GDM1 (cell line): ENCODE measurements at regions not wholly inside any gene's neighbourhood (a gene's known extent, or its start where the extent isn't known, plus 50 kb on each side); places are given as distances from the start of the nearest gene placed in this dataset.

ENCODE experiments used
- DNase-seq: peaks from one replicate; lab custom pipeline; 2025; lab: John Stamatoyannopoulos, UW

GRCh38 chr12:107474099-107474498, 211.5 kb upstream of the PWP1 start:
- DNase-seq: no peak

DNA sequence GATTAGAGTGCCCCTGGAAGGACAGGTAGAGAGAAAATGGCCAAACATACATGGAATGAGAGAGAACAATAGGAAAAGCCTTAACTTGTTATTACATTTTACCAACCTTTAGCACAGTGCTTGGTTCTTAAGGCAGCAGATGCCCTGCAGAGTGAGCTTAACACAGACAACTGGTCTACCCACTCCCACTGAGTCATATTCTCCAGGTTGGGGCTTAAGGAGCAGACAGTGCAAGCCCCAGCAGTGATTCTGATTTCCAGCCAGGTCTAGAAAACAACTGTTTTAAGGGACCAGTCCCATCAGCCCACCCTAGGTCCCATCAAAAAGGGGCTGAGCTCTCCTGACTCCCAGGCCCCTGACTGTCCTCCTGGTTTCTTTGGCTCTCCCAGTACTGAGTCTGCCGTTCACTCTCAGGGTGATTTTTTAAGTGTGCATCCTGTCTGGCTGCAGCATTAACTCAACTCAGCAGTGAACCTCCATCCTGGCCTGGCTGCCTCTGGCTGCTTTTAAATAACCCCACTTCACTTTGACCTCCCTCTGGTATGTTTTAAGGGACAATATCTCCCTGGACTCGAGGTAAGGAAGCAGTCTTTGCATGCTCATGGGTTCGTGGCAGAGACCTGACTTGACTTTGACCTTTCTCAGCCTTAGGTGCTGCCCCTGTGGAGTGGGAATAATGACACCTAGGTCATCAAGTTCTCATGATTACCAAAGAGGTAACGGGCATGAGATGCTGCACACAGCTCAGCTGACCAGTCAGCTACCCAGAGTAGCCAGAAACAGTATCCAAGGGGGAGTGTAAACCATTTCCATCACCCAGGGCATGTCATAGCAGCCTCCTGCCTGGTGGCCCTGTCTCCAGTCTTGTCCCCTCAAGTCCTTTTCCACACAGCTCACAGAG, 210.7 kb upstream of the PWP1 start:
- DNase-seq: no peak

GRCh38 chr12:107475900-107476299, 209.7 kb upstream of the PWP1 start:
- DNase-seq: no peak

GRCh38 chr12:107477018-107477417, 208.6 kb upstream of the PWP1 start:
- no peak for DNase-seq

DNA sequence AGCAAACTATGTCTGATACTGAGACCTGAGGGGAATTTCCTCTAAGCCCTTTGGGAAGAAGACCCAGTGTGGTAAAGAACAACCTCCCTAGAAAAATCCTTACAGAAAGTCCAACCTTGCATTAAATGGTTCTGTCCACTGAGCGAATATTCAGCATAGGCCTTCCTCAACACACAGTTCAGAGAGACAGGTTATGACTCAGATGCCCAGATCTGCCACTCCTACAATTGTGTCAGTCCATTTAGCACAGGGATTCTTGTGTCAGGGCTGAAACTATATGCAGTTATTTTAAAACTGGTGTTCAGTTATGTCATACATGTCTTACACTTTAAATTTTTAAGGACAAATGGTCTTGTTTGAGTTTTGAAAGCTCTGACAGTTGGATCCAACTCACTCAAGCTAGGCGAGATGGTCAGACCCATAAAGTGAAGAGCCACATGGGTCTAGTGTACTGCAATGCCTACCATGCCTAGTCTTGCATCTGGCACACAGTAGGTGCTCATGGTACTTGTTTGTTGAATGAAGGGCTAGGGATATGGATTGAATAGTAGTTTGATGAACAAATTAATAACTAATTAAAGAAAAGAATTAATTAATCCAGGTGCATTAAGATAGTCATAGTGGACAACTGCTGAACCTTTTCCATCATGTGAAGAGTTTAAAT, 207.5 kb upstream of the PWP1 start:
- DNase-seq: no peak

GRCh38 chr12:107478881-107479280, 206.7 kb upstream of the PWP1 start:
- no peak for DNase-seq

GRCh38 chr12:107480836-107481608, 204.6 kb upstream of the PWP1 start:
- no peak for DNase-seq

DNA sequence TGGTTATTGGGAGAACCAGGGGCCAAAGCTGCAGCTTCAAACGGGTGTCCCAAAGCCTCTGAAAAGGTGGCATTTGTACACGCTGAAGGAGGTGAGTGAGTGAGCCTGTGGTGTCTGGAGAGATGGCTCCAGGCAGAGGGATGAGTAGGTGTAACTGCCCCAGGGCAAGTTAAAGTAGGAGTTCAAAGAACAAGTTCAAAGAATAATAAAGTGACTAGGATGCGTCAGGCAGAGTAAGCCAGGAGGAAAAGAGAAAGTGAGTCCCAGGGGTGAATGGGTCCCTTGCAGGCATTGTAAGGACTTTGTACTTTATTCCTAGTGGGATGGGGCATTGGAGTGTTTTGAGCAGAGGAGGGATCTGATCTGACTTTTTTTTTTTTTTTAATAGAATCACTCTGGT, 201.4 kb upstream of the PWP1 start:
- DNase-seq: no peak

- no peak for DNase-seq
Measured at GRCh38 chr12:107484941-107485340, 200.7 kb upstream of the PWP1 start.

- no peak for DNase-seq
Measured at GRCh38 chr12:107485731-107486130, 199.9 kb upstream of the PWP1 start.

DNA sequence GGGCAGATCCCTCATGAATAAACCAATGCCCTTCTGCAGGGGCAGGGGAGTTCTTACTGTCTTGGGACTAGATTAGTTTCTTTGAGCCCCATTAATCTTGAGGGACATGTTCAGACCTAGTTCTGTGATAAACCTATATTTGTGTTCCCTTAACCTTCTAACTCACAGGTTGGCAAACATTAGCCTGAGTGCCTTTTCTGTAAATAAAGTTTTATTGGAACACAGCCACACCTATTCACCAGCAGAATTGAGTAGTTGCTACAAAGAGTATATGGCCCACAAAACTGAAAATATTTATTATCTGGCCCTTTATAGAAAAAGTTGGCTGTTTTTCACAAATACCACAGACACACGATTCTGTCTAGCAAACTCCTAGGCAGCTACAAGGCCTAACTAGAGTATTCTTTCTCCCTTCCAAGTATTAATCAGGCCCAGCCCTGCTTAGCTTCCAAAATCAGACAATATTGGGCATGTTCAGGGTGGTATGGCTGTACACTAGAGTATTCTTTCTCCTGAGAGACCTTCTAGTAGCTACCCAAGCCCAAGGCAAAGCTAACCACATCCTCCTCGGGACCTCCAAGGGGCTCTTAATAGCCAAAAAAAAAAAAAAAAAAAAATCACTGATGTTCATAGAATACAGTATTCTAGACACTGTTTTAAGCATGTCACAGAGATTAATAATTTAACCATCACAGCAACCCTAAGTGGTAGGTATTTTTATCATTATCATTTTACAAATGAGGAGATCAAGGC, 199.3 kb upstream of the PWP1 start:
- DNase-seq: no peak

DNA sequence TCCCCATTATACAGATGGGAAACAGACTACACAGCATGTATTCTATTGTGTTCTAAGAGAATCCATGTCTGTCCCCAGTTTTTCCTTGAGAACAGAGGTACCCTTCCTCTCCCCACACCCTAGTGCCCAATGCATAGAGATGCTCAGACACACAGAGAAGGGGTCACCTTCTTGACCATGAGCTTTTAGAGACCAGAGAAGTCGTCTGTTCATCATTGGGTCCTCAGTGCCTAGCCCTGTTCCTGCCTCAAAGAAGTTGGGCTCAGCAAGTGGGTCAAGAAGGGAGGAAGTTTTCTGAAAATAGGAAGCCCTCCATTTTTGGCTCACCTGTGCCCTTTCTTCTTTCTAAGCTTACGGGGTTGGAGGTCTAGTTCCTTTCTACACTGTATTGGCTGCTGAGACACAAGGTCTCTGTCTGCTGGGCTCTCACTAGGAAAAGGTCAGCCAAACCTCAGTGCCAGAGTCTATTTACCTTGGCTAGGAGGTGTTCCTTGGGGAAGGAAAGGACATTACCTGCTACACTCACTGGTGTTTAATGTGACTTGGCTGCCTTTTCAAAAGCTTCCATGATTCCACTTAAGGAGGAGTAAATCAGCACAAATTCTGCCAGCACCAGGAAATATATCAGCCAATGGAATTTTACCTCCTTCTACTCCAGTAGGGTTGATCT, 198.5 kb upstream of the PWP1 start:
- no peak for DNase-seq

GRCh38 chr12:107488666-107489065, 196.9 kb upstream of the PWP1 start:
- DNase-seq: no peak

DNA sequence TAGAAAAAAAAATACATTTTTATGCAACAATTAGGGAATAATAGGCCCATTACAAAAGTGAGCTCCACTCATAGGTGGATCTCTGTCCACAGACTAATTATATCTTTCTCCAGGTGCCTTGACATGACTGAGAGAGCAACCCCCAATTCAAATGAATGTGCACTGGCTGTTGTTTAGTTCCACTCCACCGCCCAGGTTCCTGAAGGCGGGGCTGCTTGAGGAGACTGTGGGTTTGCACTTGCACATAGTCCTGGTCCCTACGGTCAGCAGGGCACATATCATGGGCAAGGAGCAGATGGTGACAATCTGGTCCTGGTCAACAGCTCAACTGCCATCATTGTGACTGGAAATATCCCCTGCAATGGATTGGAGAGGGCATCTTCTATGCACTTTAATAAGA, 195.6 kb upstream of the PWP1 start:
- DNase-seq: no peak

DNA sequence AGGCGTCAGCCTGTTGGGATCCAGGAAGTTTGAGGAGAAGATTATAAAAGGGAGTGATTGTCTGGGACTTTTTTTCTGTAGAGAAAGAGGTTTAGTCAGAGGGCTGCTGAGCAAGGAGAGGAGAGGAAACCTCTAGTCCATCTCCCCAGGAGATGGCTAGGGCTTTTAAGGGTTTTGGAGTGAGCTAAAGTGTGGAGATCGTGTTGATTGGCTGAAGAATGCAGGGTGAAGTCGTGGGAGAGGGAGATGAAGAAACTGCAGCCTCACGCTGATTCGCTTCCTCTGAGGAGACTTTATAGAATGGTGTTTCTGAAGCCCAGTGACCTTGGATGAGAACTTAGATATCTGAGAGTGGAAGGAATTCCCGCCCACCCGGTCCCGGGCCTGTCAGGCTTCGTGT, 193.7 kb upstream of the PWP1 start:
- DNase-seq: no peak

DNA sequence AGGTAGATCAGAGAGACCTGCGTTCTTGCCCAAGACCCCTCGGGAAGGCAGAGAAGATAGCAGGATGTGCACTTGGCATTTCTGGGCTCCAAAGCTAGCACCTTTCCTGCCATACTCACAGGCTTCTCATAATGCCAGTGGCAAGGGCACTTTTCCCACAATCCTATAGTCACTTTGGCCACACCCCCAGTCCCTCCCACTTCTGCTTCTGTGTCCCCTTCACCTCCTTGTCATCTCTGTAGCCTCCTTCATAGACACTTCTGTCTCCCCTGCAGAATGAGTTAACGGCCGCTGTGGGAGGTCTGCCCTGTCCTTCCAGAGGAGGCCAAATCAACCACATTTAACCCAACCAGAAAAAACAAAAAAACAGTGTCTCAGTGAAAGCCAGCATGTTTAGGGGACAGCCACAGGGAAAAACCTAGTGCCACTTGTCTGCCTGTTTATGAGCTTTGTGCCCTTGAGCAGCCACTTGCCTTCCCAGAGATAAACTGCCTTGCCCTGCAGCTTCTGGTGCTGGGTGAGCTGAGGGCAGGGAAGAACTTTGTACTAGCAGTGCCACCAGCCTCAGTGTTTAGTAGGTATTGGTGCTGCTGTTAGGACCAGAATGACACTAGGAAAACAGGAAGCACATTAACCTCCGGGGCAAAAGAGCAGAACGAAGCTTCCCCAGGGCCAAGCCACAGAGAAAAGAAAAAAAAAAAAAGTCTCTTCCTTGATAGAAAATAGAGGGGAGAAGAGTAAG, 193.0 kb upstream of the PWP1 start:
- DNase-seq: no peak

DNA sequence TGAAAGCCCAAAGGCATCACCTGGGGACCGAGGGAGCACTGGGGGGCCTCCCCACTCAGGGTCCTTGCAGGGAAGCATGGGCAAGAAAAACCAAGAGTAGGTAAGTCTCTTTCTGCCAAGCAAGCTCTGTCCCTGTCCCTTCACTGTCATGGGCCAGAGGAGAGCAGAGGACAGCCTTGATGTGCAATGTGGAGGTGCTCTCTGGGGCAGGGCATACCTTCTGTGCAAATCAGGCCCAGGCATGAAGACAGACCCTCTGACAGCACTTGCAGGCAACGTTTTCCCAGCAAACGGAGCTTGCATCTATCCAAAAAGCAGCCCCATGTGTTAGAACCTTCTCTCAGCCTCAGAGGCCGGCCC, 192.5 kb upstream of the PWP1 start:
- DNase-seq: no peak

DNA sequence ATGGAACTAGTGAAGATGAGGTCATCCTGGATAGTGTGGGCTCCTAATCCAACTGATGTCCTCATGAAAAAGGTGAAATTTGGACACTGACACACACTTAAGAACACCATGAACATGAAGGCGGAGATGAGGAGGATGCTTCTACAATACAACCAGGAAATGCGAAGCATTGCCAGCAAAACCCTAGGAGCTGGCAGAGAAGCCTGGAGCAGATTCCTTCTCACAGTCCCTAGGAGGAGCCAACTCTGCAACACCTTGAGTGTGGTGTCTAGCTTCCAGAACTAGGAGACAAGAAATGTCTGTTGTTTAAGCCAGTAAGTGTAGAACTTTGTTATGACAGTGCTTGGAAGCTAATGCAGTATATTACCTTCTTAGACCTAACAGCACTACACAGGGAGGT, 191.9 kb upstream of the PWP1 start:
- DNase-seq: no peak

DNA sequence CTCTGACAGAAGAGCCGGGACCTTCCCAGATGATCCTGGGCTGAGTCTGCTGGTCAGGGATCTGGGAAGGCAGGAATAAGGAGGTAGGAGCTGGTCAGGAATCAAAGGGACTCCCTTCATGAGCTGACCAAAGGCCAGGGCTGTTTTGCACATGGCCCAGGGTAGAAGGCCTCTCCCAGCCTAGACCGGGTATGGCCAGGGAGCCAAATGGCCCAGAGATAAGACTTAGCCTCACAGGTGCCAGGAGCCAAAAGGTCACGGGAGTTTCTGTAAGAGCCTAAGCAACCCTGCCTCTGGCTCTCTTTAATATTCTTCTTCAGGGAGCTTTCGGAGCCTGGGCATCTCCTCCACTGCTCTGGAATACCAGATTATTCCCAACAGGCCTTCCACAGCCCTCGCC, 191.3 kb upstream of the PWP1 start:
- DNase-seq: no peak

DNA sequence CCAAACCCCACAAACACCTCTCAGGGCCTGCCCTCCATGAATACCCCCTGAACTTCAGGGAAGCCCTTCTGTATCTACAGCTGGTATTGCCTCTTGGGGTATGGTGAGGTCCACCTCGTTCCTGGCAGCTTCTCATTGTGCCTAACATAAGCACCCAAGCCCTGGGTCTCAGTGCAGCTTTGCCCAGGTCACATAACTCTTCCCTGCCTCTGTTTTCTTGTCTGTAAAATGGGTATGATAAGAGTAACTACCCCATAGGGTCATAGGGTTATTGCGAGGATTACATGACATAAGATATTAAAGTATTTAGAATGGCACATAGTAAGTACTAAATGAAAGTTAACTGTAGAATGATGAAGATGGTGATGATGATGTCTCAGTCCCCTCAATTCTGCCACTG, 190.0 kb upstream of the PWP1 start:
- DNase-seq: no peak

GRCh38 chr12:107497231-107497630, 188.4 kb upstream of the PWP1 start:
- DNase-seq: no peak
